ENCODE measurements at regions not wholly inside any gene's neighbourhood (a gene's known extent, or its start where the extent isn't known, plus 50 kb on each side); places are given as distances from the start of the nearest gene placed in this dataset.

- DNase-seq (ENCODE audit: low read depth in 4 of 4, low spot score in 2 of 4): no peak
These were observed 51.4 kb upstream of the NPVF start for GRCh38 chr7:25279705-25280104.

- DNase-seq (ENCODE audit: low read depth in 4 of 4, low spot score in 2 of 4): no peak
These were observed 51.9 kb upstream of the NPVF start for GRCh38 chr7:25280181-25280580.

- DNase-seq (ENCODE audit: low read depth in 4 of 4, low spot score in 2 of 4): no peak
These were observed 53.9 kb upstream of the NPVF start for GRCh38 chr7:25282194-25282593.

GRCh38 chr7:25286756-25287155 lies 58.5 kb upstream of the NPVF start:
- DNase-seq (ENCODE audit: low read depth in 4 of 4, low spot score in 2 of 4): no peak

- no peak for DNase-seq (ENCODE audit: low read depth in 4 of 4, low spot score in 2 of 4)
These were observed 59.0 kb upstream of the NPVF start for GRCh38 chr7:25287291-25287690.

GRCh38 chr7:25288556-25289307 lies 60.4 kb upstream of the NPVF start:
- DNase-seq (ENCODE audit: low read depth in 4 of 4, low spot score in 2 of 4): no peak

- no peak for DNase-seq (ENCODE audit: low read depth in 4 of 4, low spot score in 2 of 4)
These were observed 61.2 kb upstream of the NPVF start for GRCh38 chr7:25289518-25289917.

- DNase-seq (ENCODE audit: low read depth in 4 of 4, low spot score in 2 of 4): no peak
These were observed 66.3 kb upstream of the NPVF start for GRCh38 chr7:25294624-25295023.

GRCh38 chr7:25295387-25295786 lies 67.1 kb upstream of the NPVF start:
- DNase-seq (ENCODE audit: low read depth in 4 of 4, low spot score in 2 of 4): no peak

- no peak for DNase-seq (ENCODE audit: low read depth in 4 of 4, low spot score in 2 of 4)
These were observed 67.8 kb upstream of the NPVF start for GRCh38 chr7:25296086-25296485.

GRCh38 chr7:25297278-25297677 lies 69.0 kb upstream of the NPVF start:
- no peak for DNase-seq (ENCODE audit: low read depth in 4 of 4, low spot score in 2 of 4)

- DNase-seq (ENCODE audit: low read depth in 4 of 4, low spot score in 2 of 4): no peak
These were observed 75.2 kb upstream of the NPVF start for GRCh38 chr7:25303281-25304181.

GRCh38 chr7:25304691-25305090 lies 76.4 kb upstream of the NPVF start:
- no peak for DNase-seq (ENCODE audit: low read depth in 4 of 4, low spot score in 2 of 4)

- no peak for DNase-seq (ENCODE audit: low read depth in 4 of 4, low spot score in 2 of 4)
These were observed 77.5 kb upstream of the NPVF start for GRCh38 chr7:25305831-25306230.

- DNase-seq (ENCODE audit: low read depth in 4 of 4, low spot score in 2 of 4): no peak
These were observed 79.3 kb upstream of the NPVF start for GRCh38 chr7:25307624-25308023.

GRCh38 chr7:25308246-25308645 lies 80.0 kb upstream of the NPVF start:
- no peak for DNase-seq (ENCODE audit: low read depth in 4 of 4, low spot score in 2 of 4)

- no peak for DNase-seq (ENCODE audit: low read depth in 4 of 4, low spot score in 2 of 4)
These were observed 80.8 kb upstream of the NPVF start for GRCh38 chr7:25308906-25309705.

- no peak for DNase-seq (ENCODE audit: low read depth in 4 of 4, low spot score in 2 of 4)
These were observed 82.6 kb upstream of the NPVF start for GRCh38 chr7:25310896-25311295.

- DNase-seq (ENCODE audit: low read depth in 4 of 4, low spot score in 2 of 4): no peak
These were observed 83.1 kb upstream of the NPVF start for GRCh38 chr7:25311346-25311745.

GRCh38 chr7:25312968-25313367 lies 84.7 kb upstream of the NPVF start:
- DNase-seq (ENCODE audit: low read depth in 4 of 4, low spot score in 2 of 4): no peak

- no peak for DNase-seq (ENCODE audit: low read depth in 4 of 4, low spot score in 2 of 4)
These were observed 85.2 kb upstream of the NPVF start for GRCh38 chr7:25313526-25313925.

All from left renal cortex interstitium (tissue), 4 donors.